GM23338 (cell line): ENCODE measurements at regions not wholly inside any gene's neighbourhood (a gene's known extent, or its start where the extent isn't known, plus 50 kb on each side); places are given as distances from the start of the nearest gene placed in this dataset.

Experiments used
- ATAC-seq: fragments of 200-7000 bp; cut with Tn5 transposase; 3 replicates; pipeline ENCODE4 v1.9.1; 2020
- DNase-seq: peaks from one replicate; pipeline ENCODE4 v3.0.0-alpha.2; 2015; ENCODE audit warnings: low spot score
- H2AFZ ChIP-seq: fragments of 200-600 bp; sonication (generic); 2 replicates; pipeline ENCODE4 v1.8.0; 2016; ENCODE audit warnings: antibody characterized with exemption, mild to moderate bottlenecking, moderate library complexity
- H3F3A ChIP-seq: fragments of 200-600 bp; sonication (generic); replicated peaks from 2 replicates; pipeline ENCODE4 v1.8.0; 2017; ENCODE audit warnings: antibody characterized with exemption, mixed run types, low read depth
- H3K27ac ChIP-seq: fragments of 200-600 bp; sonication (generic); 2 replicates; pipeline ENCODE4 v1.6.1; 2016; ENCODE audit warnings: low read depth
- H3K27me3 ChIP-seq: fragments of 200-600 bp; sonication (generic); 2 replicates; pipeline ENCODE4 v1.8.0; 2016; ENCODE audit warnings: mild to moderate bottlenecking, mixed run types, moderate library complexity; ENCODE audit not compliant: insufficient read depth
- H3K36me3 ChIP-seq: fragments of 200-600 bp; sonication (generic); 2 replicates; pipeline ENCODE4 v1.8.0; 2016; ENCODE audit warnings: mild to moderate bottlenecking; ENCODE audit not compliant: insufficient read depth
- H3K4me1 ChIP-seq: fragments of 200-600 bp; sonication (generic); 2 replicates; pipeline ENCODE4 v1.8.0; 2016; ENCODE audit warnings: mild to moderate bottlenecking, moderate library complexity; ENCODE audit not compliant: insufficient read depth
- H3K4me2 ChIP-seq: fragments of 200-600 bp; sonication (generic); 2 replicates; pipeline ENCODE4 v1.7.1; 2017; ENCODE audit warnings: mixed run types
- H3K4me3 ChIP-seq: fragments of 200-600 bp; sonication (generic); 2 replicates; pipeline ENCODE4 v1.6.1; 2016; ENCODE audit warnings: mixed run types
- H3K79me2 ChIP-seq: fragments of 200-600 bp; sonication (generic); replicated peaks from 2 replicates; pipeline ENCODE4 v1.8.0; 2017; ENCODE audit warnings: mild to moderate bottlenecking; ENCODE audit not compliant: insufficient read depth
- H3K9me2 ChIP-seq: fragments of 200-600 bp; sonication (generic); 2 replicates; pipeline ENCODE4 v1.8.0; 2017; ENCODE audit not compliant: insufficient read depth
- H4K20me1 ChIP-seq: fragments of 200-600 bp; sonication (generic); replicated peaks from 2 replicates; pipeline ENCODE4 v1.8.0; 2017; ENCODE audit warnings: mild to moderate bottlenecking; ENCODE audit not compliant: insufficient read depth
- H3K27ac Mint-ChIP-seq: 2 replicates; pipeline ENCODE4 v1.8.0; 2020; ENCODE audit warnings: inconsistent platforms, mild to moderate bottlenecking, moderate library complexity, mixed read lengths
- H3K27me3 Mint-ChIP-seq: 3 replicates; pipeline ENCODE4 v1.8.0; 2022; ENCODE audit warnings: low read depth, mild to moderate bottlenecking, moderate library complexity, mixed read lengths, inconsistent platforms; ENCODE audit not compliant: insufficient read depth, poor library complexity
- H3K36me3 Mint-ChIP-seq: 3 replicates; pipeline ENCODE4 v1.8.0; 2021; ENCODE audit warnings: low read depth, mild to moderate bottlenecking, inconsistent platforms, moderate library complexity, mixed read lengths
- H3K4me1 Mint-ChIP-seq: 3 replicates; pipeline ENCODE4 v1.8.0; 2020; ENCODE audit warnings: mild to moderate bottlenecking, inconsistent platforms, mixed read lengths
- H3K4me3 Mint-ChIP-seq: 3 replicates; pipeline ENCODE4 v1.8.0; 2021; ENCODE audit warnings: moderate library complexity, mild to moderate bottlenecking, inconsistent platforms, mixed read lengths
- H3K9me3 Mint-ChIP-seq: 3 replicates; pipeline ENCODE4 v1.8.0; 2020; ENCODE audit warnings: moderate library complexity, mild to moderate bottlenecking, inconsistent platforms, mixed read lengths
- CREB1 ChIP-seq: fragments of 250-450 bp; sonication (Bioruptor Pico); IDR thresholded peaks from 2 replicates; pipeline ENCODE4 v1.5.0; 2020; ENCODE audit warnings: low read depth, mild to moderate bottlenecking, moderate library complexity
- EZH2 ChIP-seq: fragments of 200-600 bp; sonication (generic); IDR thresholded peaks from one replicate; pipeline ENCODE4 v1.8.0; 2017; ENCODE audit warnings: antibody characterized with exemption, mild to moderate bottlenecking, low read depth; ENCODE audit not compliant: unreplicated experiment
- EZH2phosphoT487 ChIP-seq: fragments of 200-600 bp; sonication (generic); IDR thresholded peaks from one replicate; pipeline ENCODE4 v1.8.1; 2018; ENCODE audit warnings: antibody characterized with exemption; ENCODE audit not compliant: unreplicated experiment
- NANOG ChIP-seq: IDR thresholded peaks from 2 replicates; pipeline ENCODE4 v1.6.1; 2016; ENCODE audit warnings: antibody characterized with exemption, borderline replicate concordance
- STAT1 ChIP-seq: IDR thresholded peaks from one replicate; pipeline ENCODE4 v1.6.1; 2016; ENCODE audit warnings: antibody characterized with exemption; ENCODE audit not compliant: unreplicated experiment
- ZNF114 ChIP-seq: fragments of 250-450 bp; sonication (Bioruptor Pico); IDR thresholded peaks from 2 replicates; pipeline ENCODE4 v1.5.0; 2020; ENCODE audit warnings: mild to moderate bottlenecking, moderate library complexity
- ZNF331 ChIP-seq: fragments of 250-450 bp; sonication (Bioruptor Pico); IDR thresholded peaks from 2 replicates; pipeline ENCODE4 v1.5.0; 2020; ENCODE audit warnings: low read depth, mild to moderate bottlenecking, moderate library complexity
- TF ChIP-seq, protein P1 (sequence below): fragments of 250-450 bp; sonication (Bioruptor Pico); IDR thresholded peaks from 2 replicates; pipeline ENCODE4 v1.5.0; 2020; ENCODE audit warnings: mild to moderate bottlenecking, moderate library complexity
- TF ChIP-seq, protein P2 (sequence below), 2 experiments: fragments of 200-600 bp in 1 of 2; sonication (generic) in 1 of 2; conservative IDR thresholded peaks; 2 replicates each; pipeline versions ENCODE4 v1.5.1 to v1.6.1; 2016 to 2017; ENCODE audit warnings: antibody characterized with exemption in 2 of 2, low read depth in 2 of 2, mild to moderate bottlenecking in 2 of 2, moderate library complexity in 1 of 2
- TF ChIP-seq, protein P3 (sequence below): IDR thresholded peaks from one replicate; pipeline ENCODE4 v1.6.1; 2018; ENCODE audit warnings: antibody characterized with exemption; ENCODE audit not compliant: unreplicated experiment

DNA sequence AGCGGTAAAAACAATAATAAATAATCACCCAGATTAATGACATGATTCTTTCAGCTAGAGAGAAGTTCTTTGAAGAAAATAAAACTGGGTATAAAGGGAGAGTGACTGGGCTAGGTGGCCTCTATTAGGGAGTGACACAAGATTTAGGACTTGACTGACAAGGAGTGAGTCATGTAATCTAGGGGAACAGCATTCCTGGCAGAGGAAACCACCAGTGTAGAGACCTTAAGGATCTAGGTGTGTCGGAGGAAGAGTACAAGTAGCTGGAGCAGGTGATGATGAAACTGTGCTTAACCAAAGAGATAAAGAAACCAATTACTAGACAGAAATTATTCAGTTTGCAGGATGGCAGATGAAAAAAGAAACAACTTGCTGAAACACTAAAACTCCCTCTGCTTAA lies 248.0 kb downstream of the RFC3 start (continued):
- TF ChIP-seq, protein P1, sequence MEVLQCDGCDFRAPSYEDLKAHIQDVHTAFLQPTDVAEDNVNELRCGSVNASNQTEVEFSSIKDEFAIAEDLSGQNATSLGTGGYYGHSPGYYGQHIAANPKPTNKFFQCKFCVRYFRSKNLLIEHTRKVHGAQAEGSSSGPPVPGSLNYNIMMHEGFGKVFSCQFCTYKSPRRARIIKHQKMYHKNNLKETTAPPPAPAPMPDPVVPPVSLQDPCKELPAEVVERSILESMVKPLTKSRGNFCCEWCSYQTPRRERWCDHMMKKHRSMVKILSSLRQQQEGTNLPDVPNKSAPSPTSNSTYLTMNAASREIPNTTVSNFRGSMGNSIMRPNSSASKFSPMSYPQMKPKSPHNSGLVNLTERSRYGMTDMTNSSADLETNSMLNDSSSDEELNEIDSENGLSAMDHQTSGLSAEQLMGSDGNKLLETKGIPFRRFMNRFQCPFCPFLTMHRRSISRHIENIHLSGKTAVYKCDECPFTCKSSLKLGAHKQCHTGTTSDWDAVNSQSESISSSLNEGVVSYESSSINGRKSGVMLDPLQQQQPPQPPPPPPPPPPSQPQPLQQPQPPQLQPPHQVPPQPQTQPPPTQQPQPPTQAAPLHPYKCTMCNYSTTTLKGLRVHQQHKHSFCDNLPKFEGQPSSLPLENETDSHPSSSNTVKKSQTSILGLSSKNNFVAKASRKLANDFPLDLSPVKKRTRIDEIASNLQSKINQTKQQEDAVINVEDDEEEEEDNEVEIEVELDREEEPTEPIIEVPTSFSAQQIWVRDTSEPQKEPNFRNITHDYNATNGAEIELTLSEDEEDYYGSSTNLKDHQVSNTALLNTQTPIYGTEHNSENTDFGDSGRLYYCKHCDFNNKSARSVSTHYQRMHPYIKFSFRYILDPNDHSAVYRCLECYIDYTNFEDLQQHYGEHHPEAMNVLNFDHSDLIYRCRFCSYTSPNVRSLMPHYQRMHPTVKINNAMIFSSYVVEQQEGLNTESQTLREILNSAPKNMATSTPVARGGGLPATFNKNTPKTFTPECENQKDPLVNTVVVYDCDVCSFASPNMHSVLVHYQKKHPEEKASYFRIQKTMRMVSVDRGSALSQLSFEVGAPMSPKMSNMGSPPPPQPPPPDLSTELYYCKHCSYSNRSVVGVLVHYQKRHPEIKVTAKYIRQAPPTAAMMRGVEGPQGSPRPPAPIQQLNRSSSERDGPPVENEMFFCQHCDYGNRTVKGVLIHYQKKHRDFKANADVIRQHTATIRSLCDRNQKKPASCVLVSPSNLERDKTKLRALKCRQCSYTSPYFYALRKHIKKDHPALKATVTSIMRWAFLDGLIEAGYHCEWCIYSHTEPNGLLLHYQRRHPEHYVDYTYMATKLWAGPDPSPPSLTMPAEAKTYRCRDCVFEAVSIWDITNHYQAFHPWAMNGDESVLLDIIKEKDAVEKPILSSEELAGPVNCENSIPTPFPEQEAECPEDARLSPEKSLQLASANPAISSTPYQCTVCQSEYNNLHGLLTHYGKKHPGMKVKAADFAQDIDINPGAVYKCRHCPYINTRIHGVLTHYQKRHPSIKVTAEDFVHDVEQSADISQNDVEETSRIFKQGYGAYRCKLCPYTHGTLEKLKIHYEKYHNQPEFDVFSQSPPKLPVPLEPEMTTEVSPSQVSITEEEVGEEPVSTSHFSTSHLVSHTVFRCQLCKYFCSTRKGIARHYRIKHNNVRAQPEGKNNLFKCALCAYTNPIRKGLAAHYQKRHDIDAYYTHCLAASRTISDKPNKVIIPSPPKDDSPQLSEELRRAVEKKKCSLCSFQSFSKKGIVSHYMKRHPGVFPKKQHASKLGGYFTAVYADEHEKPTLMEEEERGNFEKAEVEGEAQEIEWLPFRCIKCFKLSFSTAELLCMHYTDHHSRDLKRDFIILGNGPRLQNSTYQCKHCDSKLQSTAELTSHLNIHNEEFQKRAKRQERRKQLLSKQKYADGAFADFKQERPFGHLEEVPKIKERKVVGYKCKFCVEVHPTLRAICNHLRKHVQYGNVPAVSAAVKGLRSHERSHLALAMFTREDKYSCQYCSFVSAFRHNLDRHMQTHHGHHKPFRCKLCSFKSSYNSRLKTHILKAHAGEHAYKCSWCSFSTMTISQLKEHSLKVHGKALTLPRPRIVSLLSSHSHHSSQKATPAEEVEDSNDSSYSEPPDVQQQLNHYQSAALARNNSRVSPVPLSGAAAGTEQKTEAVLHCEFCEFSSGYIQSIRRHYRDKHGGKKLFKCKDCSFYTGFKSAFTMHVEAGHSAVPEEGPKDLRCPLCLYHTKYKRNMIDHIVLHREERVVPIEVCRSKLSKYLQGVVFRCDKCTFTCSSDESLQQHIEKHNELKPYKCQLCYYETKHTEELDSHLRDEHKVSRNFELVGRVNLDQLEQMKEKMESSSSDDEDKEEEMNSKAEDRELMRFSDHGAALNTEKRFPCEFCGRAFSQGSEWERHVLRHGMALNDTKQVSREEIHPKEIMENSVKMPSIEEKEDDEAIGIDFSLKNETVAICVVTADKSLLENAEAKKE, result no peak

DNA sequence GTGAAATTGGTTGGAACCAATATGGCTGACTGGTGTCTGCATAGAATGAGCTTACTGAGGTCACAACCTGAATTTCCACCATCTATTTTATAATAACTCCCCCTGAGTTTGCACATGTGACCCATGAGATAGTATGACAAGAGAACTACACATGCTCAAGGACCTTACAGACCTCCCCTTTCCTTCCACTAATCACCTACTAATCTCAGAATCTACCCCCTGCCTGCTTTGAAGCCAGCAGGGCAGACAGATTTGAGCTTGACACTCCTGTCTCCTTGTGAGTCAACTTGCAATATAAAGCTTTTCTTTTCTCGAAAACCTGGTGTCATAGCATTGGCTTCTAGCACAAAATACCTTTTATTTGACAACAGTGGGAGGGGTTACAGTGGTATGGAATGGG lies 248.4 kb downstream of the RFC3 start:
- DNase-seq (no peak), ATAC-seq (no peak)
- H3K4me3 ChIP-seq, result no peak overlapping the region
- H3K36me3 Mint-ChIP-seq, result peaks cover 4% of the 10 kb centered on the region; the same call in 2 of the 3 replicates
- TF ChIP-seq ZNF331 (CRISPR knock-in tag) (no peak), CREB1 (no peak)
- no peak overlapping the region for H3K27ac Mint-ChIP-seq
- no peak overlapping the region for H3K27ac ChIP-seq
- H3K9me2 ChIP-seq, result peaks cover 17% of the 10 kb centered on the region
- no peak overlapping the region for H3K4me2 ChIP-seq
- no peaks in the 10 kb centered on the region; the same call in 1 of the 3 replicates for H3K9me3 Mint-ChIP-seq
- no peaks in the 10 kb centered on the region for H3K4me1 ChIP-seq
- H4K20me1 ChIP-seq, result no peaks in the 10 kb centered on the region
- H3K27me3 Mint-ChIP-seq, result no peaks in the 10 kb centered on the region
- H2AFZ ChIP-seq, result no peak overlapping the region
- H3K4me1 Mint-ChIP-seq, result no peaks in the 10 kb centered on the region
- no peaks in the 10 kb centered on the region for H3K36me3 ChIP-seq
- H3F3A ChIP-seq, result no peaks in the 10 kb centered on the region
- H3K27me3 ChIP-seq, result no peaks in the 10 kb centered on the region
- no peaks in the 10 kb centered on the region for H3K79me2 ChIP-seq
- no peak overlapping the region for H3K4me3 Mint-ChIP-seq

DNA sequence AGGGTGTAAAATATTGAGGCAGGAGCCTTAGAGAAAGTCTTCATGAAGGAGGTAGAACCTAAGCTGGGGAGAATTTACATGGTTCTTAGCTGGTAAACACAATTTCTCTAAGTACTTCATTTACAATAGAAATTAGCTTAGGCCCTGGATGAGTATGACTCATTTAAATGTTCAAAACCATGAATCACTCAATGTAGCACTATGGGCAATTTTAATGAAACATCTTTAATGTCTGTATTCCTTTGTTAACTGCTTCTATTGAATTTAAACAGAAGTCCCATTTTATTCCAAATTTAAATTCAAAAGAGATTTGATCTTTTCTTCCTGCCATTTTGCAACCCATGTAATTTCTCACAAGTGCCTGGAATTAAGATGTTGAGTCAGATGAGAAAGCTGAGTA lies 252.1 kb downstream of the RFC3 start:
- ATAC-seq (no peak), DNase-seq (no peak)
- Histone ChIP-seq H3K79me2 (no peaks in the 10 kb centered on the region), H4K20me1 (no peaks in the 10 kb centered on the region), H3K27ac (no peak overlapping the region), H3K27me3 (no peaks in the 10 kb centered on the region), H3F3A (no peaks in the 10 kb centered on the region), H3K4me1 (no peaks in the 10 kb centered on the region), H2AFZ (no peak overlapping the region), H3K9me2 (peaks cover 6% of the 10 kb centered on the region; the same call in 1 of the 2 replicates), H3K4me2 (no peak overlapping the region), H3K4me3 (no peak overlapping the region), H3K36me3 (no peaks in the 10 kb centered on the region)
- Mint-ChIP-seq H3K36me3 (peaks cover 4% of the 10 kb centered on the region; the same call in 2 of the 3 replicates), H3K4me3 (no peak overlapping the region), H3K27ac (no peak overlapping the region; the same call in 1 of the 2 replicates), H3K4me1 (no peaks in the 10 kb centered on the region), H3K27me3 (no peaks in the 10 kb centered on the region), H3K9me3 (no peaks in the 10 kb centered on the region; the same call in 1 of the 3 replicates)
- no peak for TF ChIP-seq STAT1
- TF ChIP-seq EZH2phosphoT487, result no peak
- TF ChIP-seq, protein P2, sequence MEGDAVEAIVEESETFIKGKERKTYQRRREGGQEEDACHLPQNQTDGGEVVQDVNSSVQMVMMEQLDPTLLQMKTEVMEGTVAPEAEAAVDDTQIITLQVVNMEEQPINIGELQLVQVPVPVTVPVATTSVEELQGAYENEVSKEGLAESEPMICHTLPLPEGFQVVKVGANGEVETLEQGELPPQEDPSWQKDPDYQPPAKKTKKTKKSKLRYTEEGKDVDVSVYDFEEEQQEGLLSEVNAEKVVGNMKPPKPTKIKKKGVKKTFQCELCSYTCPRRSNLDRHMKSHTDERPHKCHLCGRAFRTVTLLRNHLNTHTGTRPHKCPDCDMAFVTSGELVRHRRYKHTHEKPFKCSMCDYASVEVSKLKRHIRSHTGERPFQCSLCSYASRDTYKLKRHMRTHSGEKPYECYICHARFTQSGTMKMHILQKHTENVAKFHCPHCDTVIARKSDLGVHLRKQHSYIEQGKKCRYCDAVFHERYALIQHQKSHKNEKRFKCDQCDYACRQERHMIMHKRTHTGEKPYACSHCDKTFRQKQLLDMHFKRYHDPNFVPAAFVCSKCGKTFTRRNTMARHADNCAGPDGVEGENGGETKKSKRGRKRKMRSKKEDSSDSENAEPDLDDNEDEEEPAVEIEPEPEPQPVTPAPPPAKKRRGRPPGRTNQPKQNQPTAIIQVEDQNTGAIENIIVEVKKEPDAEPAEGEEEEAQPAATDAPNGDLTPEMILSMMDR (conservative IDR thresholded peaks at IDR 0.05; ENCODE audit: low read depth in 2 of 2), result no peak
- TF ChIP-seq, protein P3, sequence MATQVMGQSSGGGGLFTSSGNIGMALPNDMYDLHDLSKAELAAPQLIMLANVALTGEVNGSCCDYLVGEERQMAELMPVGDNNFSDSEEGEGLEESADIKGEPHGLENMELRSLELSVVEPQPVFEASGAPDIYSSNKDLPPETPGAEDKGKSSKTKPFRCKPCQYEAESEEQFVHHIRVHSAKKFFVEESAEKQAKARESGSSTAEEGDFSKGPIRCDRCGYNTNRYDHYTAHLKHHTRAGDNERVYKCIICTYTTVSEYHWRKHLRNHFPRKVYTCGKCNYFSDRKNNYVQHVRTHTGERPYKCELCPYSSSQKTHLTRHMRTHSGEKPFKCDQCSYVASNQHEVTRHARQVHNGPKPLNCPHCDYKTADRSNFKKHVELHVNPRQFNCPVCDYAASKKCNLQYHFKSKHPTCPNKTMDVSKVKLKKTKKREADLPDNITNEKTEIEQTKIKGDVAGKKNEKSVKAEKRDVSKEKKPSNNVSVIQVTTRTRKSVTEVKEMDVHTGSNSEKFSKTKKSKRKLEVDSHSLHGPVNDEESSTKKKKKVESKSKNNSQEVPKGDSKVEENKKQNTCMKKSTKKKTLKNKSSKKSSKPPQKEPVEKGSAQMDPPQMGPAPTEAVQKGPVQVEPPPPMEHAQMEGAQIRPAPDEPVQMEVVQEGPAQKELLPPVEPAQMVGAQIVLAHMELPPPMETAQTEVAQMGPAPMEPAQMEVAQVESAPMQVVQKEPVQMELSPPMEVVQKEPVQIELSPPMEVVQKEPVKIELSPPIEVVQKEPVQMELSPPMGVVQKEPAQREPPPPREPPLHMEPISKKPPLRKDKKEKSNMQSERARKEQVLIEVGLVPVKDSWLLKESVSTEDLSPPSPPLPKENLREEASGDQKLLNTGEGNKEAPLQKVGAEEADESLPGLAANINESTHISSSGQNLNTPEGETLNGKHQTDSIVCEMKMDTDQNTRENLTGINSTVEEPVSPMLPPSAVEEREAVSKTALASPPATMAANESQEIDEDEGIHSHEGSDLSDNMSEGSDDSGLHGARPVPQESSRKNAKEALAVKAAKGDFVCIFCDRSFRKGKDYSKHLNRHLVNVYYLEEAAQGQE, result no peak
- TF ChIP-seq ZNF114 (CRISPR knock-in tag), result no peak
- TF ChIP-seq EZH2, result no peak
- TF ChIP-seq NANOG, result no peak
